NCI-H2227 (cell line): ENCODE measurements at regions not wholly inside any gene's neighbourhood (a gene's known extent, or its start where the extent isn't known, plus 50 kb on each side); places are given as distances from the start of the nearest gene placed in this dataset.
A peak's percentile ranks its signal among the peaks of the same experiment; 100 is the strongest.

Experiments used
- DNase-seq: peaks from one replicate; lab custom pipeline; 2025; ENCODE audit not compliant: unreplicated experiment; lab: John Stamatoyannopoulos, UW

- DNase-seq = no peak
These were observed 331.6 kb downstream of the DUSP6 start for GRCh38 chr12:89020689-89021088.

GRCh38 chr12:89020121-89020480 is 332.2 kb downstream of the DUSP6 start:
- no peak for DNase-seq

- peak; percentile 91 for DNase-seq
These were observed 332.7 kb downstream of the DUSP6 start for GRCh38 chr12:89019439-89020120.

GRCh38 chr12:89016970-89017778 is 335.1 kb downstream of the DUSP6 start:
- peak; percentile 89 for DNase-seq

- no peak for DNase-seq
These were observed 336.9 kb downstream of the DUSP6 start for GRCh38 chr12:89015419-89015818.

GRCh38 chr12:88998421-88998820 is 353.9 kb downstream of the DUSP6 start:
- DNase-seq = no peak

- no peak for DNase-seq
These were observed 356.0 kb downstream of the DUSP6 start for GRCh38 chr12:88996200-88996788.

GRCh38 chr12:88994971-88995370 is 357.3 kb downstream of the DUSP6 start:
- no peak for DNase-seq

- no peak for DNase-seq
These were observed 357.8 kb downstream of the DUSP6 start for GRCh38 chr12:88994537-88994936.

GRCh38 chr12:88993651-88994050 is 358.6 kb downstream of the DUSP6 start:
- DNase-seq = peak; percentile 71

- no peak for DNase-seq
These were observed 366.2 kb downstream of the DUSP6 start for GRCh38 chr12:88986056-88986455.

- DNase-seq = no peak
These were observed 366.7 kb downstream of the DUSP6 start for GRCh38 chr12:88985631-88986030.

- DNase-seq = no peak
These were observed 367.3 kb downstream of the DUSP6 start for GRCh38 chr12:88985011-88985410.

GRCh38 chr12:88982694-88983093 is 369.6 kb downstream of the DUSP6 start:
- no peak for DNase-seq

- no peak for DNase-seq
These were observed 375.2 kb downstream of the DUSP6 start for GRCh38 chr12:88977115-88977514.

- no peak for DNase-seq
These were observed 378.3 kb downstream of the DUSP6 start for GRCh38 chr12:88973998-88974397.

- no peak for DNase-seq
These were observed 381.6 kb downstream of the DUSP6 start for GRCh38 chr12:88970740-88971139.

- DNase-seq = no peak
These were observed 383.2 kb downstream of the DUSP6 start for GRCh38 chr12:88969127-88969526.

- no peak for DNase-seq
These were observed 380.1 kb upstream of the KITLG start for GRCh38 chr12:88960213-88960878.

GRCh38 chr12:88958946-88959345 is 378.7 kb upstream of the KITLG start:
- DNase-seq = peak; percentile 84

- peak; percentile 32 for DNase-seq
These were observed 377.9 kb upstream of the KITLG start for GRCh38 chr12:88958153-88958552.

GRCh38 chr12:88957358-88957757 is 377.1 kb upstream of the KITLG start:
- DNase-seq = no peak
